ENCODE measurements at regions not wholly inside any gene's neighbourhood (a gene's known extent, or its start where the extent isn't known, plus 50 kb on each side); places are given as distances from the start of the nearest gene placed in this dataset.

GRCh38 chrX:22648281-22648680, 351.5 kb upstream of the DDX53 start:
- Mint-ChIP-seq H3K27me3 (ENCODE audit: insufficient read depth, unreplicated experiment) (peaks cover 6% of the 10 kb centered on the region), H3K4me3 (ENCODE audit: unreplicated experiment) (no peak overlapping the region), H3K36me3 (ENCODE audit: insufficient read depth, unreplicated experiment) (no peaks in the 10 kb centered on the region), H3K4me1 (ENCODE audit: low read depth, unreplicated experiment) (peaks cover under 1% of the 10 kb centered on the region), H3K27ac (ENCODE audit: unreplicated experiment) (no peak overlapping the region), H3K9me3 (ENCODE audit: unreplicated experiment) (no peaks in the 10 kb centered on the region)
- Histone ChIP-seq H3K4me3 (ENCODE audit: low read depth, low read length) (no peak overlapping the region), H3K36me3 (ENCODE audit: control insufficient read depth, insufficient read depth, low read length) (no peaks in the 10 kb centered on the region), H3K9me3 (no peaks in the 10 kb centered on the region), H3K4me1 (no peaks in the 10 kb centered on the region), H3K27me3 (replicated peaks; ENCODE audit: control insufficient read depth, insufficient read depth, low read length) (no peaks in the 10 kb centered on the region)
- ChIA-PET POLR2A (no interaction called here), CTCF (no interaction called here)
- TF ChIP-seq, protein P1, sequence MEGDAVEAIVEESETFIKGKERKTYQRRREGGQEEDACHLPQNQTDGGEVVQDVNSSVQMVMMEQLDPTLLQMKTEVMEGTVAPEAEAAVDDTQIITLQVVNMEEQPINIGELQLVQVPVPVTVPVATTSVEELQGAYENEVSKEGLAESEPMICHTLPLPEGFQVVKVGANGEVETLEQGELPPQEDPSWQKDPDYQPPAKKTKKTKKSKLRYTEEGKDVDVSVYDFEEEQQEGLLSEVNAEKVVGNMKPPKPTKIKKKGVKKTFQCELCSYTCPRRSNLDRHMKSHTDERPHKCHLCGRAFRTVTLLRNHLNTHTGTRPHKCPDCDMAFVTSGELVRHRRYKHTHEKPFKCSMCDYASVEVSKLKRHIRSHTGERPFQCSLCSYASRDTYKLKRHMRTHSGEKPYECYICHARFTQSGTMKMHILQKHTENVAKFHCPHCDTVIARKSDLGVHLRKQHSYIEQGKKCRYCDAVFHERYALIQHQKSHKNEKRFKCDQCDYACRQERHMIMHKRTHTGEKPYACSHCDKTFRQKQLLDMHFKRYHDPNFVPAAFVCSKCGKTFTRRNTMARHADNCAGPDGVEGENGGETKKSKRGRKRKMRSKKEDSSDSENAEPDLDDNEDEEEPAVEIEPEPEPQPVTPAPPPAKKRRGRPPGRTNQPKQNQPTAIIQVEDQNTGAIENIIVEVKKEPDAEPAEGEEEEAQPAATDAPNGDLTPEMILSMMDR (IDR thresholded peaks at IDR 0.05; ENCODE audit: insufficient read depth in 1 of 2, low read depth in 1 of 2, low read length in 1 of 2, severe bottlenecking in 1 of 2, unreplicated experiment in 1 of 2), result no peak
- no TSS peak for BruUV-seq (replicated peaks)
- intact Hi-C loops (cut with micrococcal nuclease; ENCODE audit: unreplicated experiment), result no loop called here
- no peak for DNase-seq

- Histone ChIP-seq H3K36me3 (ENCODE audit: control insufficient read depth, insufficient read depth, low read length) (no peaks in the 10 kb centered on the region), H3K9me3 (no peaks in the 10 kb centered on the region), H3K27me3 (replicated peaks; ENCODE audit: control insufficient read depth, insufficient read depth, low read length) (no peaks in the 10 kb centered on the region), H3K4me1 (no peaks in the 10 kb centered on the region), H3K4me3 (ENCODE audit: low read depth, low read length) (no peak overlapping the region)
- ChIA-PET CTCF (no interaction called here), POLR2A (no interaction called here)
- no TSS peak for BruUV-seq (replicated peaks)
- H3K4me1 Mint-ChIP-seq (ENCODE audit: low read depth, unreplicated experiment), result peaks cover 6% of the 10 kb centered on the region
- TF ChIP-seq, protein P1 (IDR thresholded peaks at IDR 0.05; ENCODE audit: insufficient read depth in 1 of 2, low read depth in 1 of 2, low read length in 1 of 2, severe bottlenecking in 1 of 2, unreplicated experiment in 1 of 2), result no peak
- H3K4me3 Mint-ChIP-seq (ENCODE audit: unreplicated experiment), result no peak overlapping the region
- no peak for DNase-seq
- no peak overlapping the region for H3K27ac Mint-ChIP-seq (ENCODE audit: unreplicated experiment)
- no peaks in the 10 kb centered on the region for H3K36me3 Mint-ChIP-seq (ENCODE audit: insufficient read depth, unreplicated experiment)
- peaks cover 6% of the 10 kb centered on the region for H3K27me3 Mint-ChIP-seq (ENCODE audit: insufficient read depth, unreplicated experiment)
- intact Hi-C loops (cut with micrococcal nuclease; ENCODE audit: unreplicated experiment), result no loop called here
- H3K9me3 Mint-ChIP-seq (ENCODE audit: unreplicated experiment), result no peaks in the 10 kb centered on the region
Measured at GRCh38 chrX:22650691-22651090, 349.1 kb upstream of the DDX53 start.

- Histone ChIP-seq H3K27me3 (replicated peaks; ENCODE audit: control insufficient read depth, insufficient read depth, low read length) (no peaks in the 10 kb centered on the region), H3K4me1 (no peaks in the 10 kb centered on the region), H3K4me3 (ENCODE audit: low read depth, low read length) (no peak overlapping the region), H3K36me3 (ENCODE audit: control insufficient read depth, insufficient read depth, low read length) (no peaks in the 10 kb centered on the region), H3K9me3 (no peaks in the 10 kb centered on the region)
- Mint-ChIP-seq H3K27ac (ENCODE audit: unreplicated experiment) (no peak overlapping the region), H3K4me1 (ENCODE audit: low read depth, unreplicated experiment) (peaks cover 6% of the 10 kb centered on the region), H3K9me3 (ENCODE audit: unreplicated experiment) (no peaks in the 10 kb centered on the region), H3K36me3 (ENCODE audit: insufficient read depth, unreplicated experiment) (no peaks in the 10 kb centered on the region), H3K4me3 (ENCODE audit: unreplicated experiment) (no peak overlapping the region), H3K27me3 (ENCODE audit: insufficient read depth, unreplicated experiment) (peaks cover 2% of the 10 kb centered on the region)
- peak; percentile 58 to 68 for DNase-seq
- POLR2A ChIA-PET, result no interaction called here
- TF ChIP-seq, protein P1 (IDR thresholded peaks at IDR 0.05; ENCODE audit: insufficient read depth in 1 of 2, low read depth in 1 of 2, low read length in 1 of 2, severe bottlenecking in 1 of 2, unreplicated experiment in 1 of 2), result no peak
- CTCF ChIA-PET, result no interaction called here
- BruUV-seq (replicated peaks), result no TSS peak
- intact Hi-C loops (cut with micrococcal nuclease; ENCODE audit: unreplicated experiment), result no loop called here
Measured at GRCh38 chrX:22652596-22652995, 347.2 kb upstream of the DDX53 start.

Measured in Caco-2 (cell line).